HG02798 (cell line): ENCODE measurements at regions not wholly inside any gene's neighbourhood (a gene's known extent, or its start where the extent isn't known, plus 50 kb on each side); places are given as distances from the start of the nearest gene placed in this dataset.

Experiments used
- ATAC-seq: cut with Tn5 transposase; IDR thresholded peaks from one replicate; pipeline ENCODE4 v1.9.1; 2021; ENCODE audit warnings: mild to moderate bottlenecking; ENCODE audit not compliant: unreplicated experiment, poor library complexity

DNA sequence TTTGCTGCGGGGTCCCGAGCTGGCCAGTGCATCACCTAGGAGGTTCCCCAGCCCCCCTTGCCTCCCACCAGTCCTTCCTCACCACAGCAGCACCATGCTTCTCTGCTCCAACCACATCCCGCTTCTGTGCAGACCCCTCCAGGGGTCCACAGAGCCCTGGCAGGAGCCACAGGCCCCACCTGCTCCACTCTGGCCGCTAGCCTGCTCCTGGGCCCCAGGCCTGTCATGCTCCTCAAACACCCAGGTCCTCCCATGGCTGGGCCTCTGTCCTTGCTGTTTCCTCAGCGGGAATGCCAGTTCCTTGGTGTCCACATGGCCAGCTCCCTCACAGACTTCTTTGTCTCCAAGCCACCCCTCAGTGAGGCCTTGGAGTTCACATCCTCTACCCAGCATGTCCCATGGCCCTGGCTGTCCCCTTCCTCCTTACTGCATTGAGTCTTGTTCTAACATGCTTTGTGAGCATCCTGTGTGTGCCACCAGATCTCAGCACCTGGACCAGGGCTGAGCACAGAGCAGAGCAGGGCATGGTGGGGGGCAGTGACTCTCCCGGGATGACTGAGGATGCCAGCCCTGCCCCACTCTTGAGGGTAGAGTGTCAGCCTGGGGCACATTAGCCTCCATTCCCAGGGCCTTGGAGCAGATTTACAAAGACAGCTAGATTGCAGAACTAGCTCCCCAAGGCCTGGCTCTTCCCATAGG is 201.0 kb upstream of the HS6ST1 start:
- no peak for ATAC-seq

DNA sequence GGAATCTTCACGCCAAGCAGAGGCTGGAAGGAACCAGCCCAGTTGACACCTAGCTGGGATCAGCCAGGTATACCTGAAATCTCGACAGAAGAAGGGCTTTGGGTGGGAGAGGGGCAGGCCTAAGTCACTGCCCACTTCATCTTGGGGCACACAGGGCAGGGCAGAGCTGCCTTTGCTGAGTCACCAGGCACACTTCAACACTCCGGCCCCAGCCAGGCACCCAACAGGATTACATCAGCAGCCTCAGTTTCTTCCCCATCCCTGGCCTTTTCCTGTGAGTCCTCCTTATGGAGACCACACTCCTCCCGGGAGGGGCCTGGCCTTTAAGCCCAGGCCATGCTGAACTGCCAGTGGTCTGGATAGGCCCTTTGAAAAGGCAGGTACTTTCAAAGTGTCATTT is 201.7 kb upstream of the HS6ST1 start:
- ATAC-seq = peak; percentile 11

DNA sequence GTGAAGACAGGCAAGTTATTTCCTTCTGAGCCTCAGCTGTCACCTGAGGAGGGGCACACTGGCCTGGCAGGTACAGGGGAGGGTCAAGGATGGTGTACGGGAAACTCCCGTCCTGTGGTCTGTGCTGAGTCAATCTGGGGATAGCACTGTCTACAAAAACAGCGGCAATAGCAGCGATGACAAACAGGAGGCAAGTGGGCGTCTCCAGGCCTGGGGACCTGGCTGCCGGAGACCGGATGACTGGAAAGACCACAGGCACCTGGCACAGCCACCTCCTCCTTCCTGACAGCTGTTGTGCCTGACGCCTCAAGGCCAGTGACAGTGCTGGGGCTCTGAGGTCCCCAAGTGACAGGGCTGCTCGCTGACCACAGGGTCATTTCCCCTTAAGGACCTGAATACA is 202.1 kb upstream of the HS6ST1 start:
- peak; percentile 85 for ATAC-seq

DNA sequence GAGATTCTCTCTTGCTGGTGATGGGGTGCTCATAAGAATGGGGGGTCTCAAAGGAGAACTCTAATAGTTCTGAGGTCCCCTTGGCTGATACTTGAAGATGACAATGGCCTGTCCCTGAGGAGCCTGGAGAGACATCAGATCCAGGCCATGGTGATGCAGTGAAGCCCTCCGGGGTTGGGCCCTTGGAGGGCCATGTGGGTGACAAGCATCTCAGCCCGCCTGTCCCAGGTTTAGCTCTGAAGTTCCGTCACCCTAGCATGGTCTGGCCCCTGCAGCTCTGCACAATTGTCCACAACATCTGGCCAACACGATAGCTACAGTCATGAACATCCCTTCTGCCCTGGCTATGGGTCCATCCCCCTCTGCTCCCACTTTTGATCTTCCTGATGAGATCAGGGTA is 202.8 kb upstream of the HS6ST1 start:
- ATAC-seq = no peak

DNA sequence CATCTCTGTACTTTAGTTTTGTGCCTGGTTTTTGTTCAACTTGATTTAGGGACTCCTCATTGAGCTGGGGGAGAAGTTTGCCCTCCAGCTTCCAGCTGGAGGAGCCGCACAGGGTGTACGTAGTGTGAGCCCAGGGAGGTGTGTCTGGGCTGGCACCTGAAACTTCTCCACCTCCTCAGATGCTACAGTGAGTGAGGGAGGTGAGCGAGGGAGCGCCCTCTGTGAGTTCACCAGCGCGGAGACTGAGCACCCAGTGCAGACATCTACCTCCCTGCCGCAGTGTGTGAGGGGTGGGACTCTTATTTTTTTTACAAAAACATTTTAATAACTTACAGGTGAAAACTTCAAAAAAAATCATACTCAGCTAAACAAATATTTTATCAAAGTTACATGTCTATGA is 204.2 kb upstream of the HS6ST1 start:
- ATAC-seq = no peak

DNA sequence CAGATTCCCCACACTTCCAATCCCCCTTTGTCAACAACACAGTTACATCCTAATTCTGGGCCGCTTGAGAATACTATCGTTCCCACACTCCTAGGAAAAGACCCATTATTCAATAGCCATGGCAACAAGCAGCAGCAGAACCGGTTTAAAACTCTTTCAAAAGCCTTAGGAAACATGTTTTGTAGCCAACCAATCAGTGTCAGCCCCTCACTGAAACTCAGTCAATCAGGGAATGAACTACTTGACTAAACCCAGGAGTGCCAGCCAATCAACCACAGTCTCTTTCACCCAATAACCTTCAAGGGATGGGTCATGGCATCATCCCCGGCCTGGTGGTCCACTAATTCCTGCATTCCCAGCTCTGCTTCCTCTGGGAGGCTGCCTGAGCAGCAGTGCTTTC is 204.8 kb upstream of the HS6ST1 start:
- ATAC-seq = no peak

DNA sequence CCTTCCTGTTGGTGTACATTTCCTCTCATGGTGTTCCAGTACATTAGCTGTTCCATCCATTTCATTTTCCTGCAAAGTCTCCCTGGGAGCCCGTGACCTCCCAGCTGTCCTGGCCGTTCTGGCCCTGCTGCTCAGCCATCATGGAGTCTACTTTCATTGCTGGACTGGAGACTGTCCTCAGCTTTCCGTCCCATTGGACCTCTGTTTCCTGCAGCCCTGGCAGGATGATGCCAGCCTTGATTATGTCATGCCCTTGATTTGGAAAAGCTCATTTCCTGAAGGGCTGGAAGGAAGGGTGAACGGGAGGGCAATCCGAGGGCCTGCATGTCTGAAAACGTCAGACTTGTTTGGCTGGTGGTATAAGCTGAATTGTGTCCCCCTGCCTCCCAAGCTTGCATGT is 205.5 kb upstream of the HS6ST1 start:
- no peak for ATAC-seq

DNA sequence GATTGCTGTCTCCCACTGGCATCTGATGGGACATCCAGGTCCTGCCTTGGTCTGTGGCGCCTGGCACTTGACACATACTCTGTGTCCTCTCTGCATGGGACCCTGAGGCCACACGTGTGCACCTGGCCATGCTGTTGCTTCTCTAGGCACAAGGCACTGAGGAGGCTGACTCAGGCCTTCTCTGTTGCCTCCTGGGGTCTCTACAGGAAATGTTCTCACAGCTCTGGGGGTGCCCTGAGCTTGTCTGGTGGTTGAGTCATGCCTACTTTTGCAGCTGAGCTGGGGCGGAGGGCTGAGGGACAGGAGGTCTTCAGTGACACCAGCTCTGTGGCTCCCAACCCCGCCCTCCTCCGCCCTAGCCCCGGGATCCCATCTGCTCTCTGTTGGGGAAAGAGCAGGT is 207.0 kb upstream of the HS6ST1 start:
- ATAC-seq = no peak

DNA sequence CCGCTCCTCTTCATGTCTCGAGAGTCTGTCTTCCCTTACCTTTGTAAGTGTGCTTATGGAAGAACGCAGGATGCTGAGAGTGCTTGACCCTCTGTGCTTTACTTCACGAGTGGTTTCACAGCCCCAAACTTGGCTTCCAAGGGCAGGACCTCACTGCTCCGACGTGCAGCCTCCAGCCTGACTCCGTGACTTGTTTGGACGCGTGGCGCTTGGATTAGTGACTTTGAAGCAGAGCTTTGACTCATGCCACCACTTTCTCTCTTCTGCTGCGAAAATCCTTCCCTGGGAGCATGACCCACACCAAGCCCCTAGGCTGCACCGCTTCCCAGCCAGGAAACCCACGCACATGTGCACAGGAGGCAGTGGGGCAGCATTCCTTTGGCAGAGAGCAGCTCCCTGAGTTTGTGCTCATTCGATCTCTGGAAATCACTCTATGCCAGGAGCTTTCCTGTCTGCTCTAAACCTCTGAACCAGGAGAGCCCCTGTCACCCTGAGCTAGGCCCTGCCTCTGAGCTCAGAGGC is 207.8 kb upstream of the HS6ST1 start:
- no peak for ATAC-seq

DNA sequence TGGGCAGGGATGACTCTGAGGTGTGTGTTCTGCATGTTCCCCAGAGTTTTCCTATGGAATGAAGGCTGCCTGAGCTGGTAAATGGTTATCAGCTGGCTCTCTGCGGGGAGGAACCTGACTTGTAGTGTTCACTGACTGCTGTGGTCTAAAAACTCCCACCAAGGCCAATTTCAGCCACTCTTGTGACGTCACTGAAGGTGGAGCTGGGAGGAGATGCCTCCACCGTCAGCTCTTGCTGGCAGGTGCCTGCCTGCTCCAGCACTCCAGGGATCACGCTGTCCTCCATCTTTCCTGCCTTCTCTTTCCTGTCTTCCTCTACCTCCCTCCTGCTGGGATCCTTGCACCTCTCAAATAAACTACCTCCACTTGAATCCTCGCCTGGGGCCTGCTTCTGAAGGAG is 209.5 kb upstream of the HS6ST1 start:
- no peak for ATAC-seq

DNA sequence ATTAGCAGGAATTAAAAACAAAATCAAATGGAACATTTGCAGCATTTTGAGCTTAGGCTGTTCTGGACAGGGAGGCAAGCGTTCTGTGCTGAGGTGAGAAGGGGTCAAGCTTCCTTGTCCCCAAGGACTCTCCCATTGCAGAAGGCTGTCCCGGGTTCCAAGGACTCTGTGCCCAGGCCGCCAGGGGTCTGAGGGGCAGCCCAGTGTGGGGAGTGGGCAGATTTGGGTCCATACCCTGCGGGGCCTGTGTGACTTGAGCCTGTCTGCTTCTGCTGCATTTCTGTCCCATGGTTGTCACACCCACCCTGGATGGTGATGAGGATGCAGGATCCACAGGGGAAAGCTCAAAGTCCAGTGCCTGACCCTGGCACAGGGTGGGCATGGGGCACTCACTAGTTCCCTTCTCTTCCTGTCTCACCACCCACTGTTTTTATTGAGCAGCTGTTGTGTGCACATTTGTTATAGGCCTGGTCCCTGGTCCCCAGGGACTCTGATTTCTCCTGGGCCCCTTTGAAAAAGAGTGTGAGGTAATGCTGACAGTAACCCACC is 211.4 kb upstream of the HS6ST1 start:
- no peak for ATAC-seq

DNA sequence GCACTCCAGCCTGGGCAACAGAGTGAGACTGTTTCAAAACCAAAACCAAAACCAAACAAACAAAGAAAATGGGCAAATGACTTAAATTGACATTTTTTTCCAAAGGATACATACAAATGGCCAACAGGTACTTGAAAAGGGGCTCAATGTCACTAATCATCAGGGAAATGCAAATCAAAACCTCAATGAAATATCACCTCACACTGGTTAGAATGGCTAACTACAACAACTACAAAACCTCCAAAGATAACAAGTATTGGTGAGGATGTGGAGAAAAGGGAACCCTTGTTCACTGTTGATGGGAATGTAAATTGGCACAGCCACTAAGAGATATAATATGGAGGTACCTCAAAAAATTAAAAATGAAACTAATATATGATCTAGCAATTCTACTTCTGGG is 213.2 kb upstream of the HS6ST1 start:
- no peak for ATAC-seq

DNA sequence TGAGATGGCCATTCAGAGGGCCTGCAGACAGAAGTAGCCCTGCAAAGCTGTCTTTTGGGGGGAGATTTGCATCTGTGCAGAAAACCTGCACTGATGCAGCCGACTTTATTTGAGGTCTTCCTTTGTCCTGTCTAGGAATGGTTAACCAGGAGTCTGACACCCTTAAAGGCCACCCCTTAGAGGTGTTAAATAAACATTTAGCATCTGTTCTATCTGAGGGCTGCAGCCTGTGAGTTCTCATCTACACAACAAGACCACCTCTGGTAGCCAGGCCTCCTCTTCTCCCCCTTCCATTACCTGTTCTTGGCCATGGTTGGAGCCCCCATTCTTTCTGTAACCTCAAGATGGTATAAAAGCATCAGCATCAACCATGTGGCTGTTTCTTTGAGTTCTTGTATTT is 214.4 kb upstream of the HS6ST1 start:
- no peak for ATAC-seq

DNA sequence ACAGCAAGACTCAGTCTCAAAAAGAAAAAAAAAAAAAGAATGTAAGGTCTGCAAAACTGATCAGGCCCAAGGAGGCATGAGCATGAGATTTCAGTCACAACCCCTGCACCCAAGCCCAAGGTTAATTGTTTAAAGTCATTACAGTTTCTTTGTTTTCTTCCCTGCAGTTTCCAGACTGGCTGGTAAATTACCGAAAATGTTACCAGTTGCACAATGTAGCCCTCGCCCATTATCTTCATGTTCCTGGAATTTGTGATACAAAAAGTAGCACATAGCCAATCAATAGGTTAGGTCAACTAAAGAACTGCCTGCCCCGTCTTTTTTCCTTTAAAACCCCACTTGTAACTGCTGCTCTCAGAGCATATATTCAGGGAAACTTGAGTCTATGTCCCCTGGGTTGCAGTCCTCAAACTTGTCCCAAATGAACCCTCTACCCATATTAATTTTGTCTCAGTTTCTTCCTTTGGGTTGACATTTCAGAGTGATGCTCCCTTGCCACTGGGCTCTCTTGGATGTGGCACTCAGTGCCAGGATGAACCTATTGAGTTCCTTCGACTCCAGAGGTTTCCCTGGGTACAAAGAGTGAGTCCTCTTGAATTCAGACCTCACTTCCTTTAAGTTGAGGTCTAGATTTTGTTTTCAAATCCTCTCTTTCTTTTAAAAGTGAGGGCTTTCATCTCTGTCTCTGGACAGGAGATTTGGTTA is 216.2 kb upstream of the HS6ST1 start:
- no peak for ATAC-seq

DNA sequence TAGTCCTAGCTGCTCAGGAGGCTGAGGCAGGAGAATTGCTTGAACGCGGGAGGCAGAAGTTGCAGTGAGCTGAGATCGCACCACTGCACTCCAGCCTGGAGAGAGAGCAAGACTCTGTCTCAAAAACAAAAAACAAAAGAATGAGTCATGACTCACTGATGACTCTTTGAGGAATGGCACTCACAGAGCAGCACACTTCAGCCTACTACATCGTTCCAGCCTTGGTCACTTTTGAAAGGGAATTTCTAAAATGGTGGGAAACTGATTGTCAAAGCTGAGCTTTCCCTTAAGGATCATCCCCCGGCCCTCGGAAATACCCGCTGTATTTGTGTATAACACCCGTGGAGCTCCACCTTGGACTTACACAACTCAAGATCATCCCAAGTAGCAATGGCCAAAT is 217.3 kb upstream of the HS6ST1 start:
- ATAC-seq = no peak

DNA sequence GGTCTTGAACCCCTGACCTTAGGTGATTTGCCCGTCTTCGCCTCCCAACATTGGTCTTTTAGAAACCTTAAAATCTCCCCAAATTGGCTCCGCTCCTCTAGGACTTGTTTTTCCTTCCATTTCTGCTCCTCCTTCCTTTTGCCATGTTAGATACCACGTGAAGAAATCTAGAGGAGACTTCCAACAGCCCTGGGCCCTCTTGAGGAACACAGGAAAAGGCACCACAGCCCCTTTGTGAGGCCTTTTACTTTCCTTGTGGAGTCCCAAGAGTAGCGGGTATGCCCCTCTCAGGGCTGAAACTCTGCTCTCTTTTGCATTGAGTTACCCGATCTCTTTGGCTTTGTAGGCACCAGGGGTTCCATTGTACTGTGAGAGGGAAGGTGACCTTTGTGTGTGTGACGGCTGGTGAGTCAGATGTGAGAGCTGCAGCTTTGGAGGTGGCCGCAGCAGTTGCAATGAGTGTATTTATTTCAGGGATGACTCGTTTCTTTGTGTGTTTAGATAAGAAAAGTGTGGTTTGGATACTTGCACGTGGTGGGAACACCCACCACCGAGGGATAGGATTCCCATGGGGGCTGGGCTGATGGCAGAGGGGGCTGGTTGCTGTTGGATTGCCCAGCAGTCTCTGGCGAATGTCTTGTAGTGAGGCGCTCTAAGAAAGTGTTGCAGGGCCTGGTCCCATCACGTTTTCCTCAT is 218.4 kb upstream of the HS6ST1 start:
- ATAC-seq = no peak

DNA sequence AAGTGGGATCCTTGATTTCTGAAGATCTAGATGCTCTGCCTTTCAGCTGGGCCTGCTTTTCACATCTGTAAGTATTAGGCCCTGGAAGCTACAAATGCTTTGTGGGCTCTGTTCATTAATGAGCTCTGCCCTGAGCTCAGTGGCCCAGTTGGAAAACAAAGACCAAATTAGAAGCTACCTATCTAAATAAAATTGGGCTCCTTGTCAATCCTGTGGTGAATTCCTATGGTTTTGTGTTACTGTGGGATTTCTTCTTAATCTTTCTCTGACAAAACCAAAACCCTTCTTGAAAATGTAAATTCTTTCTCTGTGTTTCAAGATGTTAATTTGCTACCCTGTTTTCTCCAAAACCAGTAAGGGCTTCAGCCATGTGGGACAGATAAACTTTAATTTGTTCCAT is 219.0 kb upstream of the HS6ST1 start:
- no peak for ATAC-seq

DNA sequence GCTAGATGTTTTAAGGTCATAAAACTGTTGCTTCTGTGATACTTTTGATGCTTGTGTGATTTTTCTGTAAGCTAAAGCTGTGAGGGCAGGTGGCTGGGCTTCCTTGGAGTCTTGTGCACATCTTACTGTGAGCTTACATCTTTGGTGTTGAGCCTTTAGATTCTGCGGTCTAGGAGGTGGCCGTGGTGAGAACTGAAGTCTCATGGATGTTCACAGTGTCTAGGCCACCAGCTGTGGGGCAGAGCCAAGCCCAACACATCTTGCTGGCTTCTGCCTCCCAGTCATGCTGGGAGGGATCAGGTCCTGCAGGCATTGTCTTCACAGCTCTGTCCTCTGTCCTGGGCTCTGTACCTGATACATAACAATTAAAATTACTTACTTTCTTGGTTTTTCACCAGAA is 219.7 kb upstream of the HS6ST1 start:
- no peak for ATAC-seq

DNA sequence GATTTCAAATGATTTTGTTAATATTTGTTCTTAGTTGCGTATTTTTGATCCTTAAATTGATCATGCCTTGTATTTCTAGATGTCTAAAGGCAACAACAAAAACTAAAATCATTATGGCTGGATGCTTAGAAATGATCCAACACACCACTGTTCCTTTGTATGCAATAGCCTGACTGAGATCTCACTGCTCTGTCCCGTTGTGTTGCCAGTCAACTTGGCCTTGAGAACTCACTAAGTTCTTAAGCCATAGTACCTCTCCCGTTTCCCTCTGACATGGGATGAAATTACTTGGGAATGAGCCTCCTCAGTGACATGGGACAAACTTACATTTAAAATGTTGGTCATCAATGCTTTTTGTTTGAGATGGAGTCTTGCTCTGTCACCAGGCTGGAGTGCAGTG is 222.0 kb upstream of the HS6ST1 start:
- ATAC-seq = no peak

DNA sequence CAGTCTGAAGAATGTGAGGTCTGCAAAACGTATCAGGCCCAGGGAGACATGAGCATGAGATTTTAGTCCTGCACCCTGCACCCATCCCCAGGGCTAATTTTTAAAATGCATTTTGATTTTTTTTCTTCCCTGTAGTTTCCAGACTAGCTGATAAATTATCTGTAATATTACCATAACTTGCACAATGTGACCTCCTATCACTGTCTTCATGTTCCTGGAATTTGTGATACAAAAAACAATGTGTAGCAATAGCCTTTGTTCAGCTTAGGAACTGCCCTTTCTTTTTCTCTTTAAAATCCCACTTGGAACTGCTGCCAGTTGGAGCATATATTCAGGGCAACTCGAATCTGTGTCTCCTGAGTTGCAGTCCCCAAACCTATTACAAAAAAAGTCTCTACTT is 222.8 kb upstream of the HS6ST1 start:
- no peak for ATAC-seq

DNA sequence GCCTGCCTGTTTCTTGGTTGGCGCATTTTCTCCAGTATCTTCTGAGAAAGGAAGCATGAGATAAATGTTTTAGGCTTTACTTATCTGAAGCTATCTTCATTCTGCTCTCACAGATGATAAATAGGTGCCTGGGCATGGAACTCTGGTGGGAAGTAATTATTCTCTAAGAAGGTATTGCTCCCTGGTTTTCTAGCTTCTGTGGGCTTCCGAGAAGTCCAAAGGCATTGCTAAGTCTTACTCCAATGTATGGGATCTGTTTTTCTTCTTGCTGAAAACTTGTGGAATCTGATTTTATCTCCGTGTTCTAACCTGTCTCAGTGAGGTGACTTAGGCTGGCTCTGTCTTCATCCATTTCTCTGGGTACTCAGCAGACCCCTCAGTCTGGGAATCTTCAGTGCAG is 224.4 kb upstream of the HS6ST1 start:
- ATAC-seq = no peak
